Activated CD8-positive, alpha-beta T cell treated with anti-CD3 and anti-CD28 coated beads for 36 hours (primary cell): ENCODE measurements at regions not wholly inside any gene's neighbourhood (a gene's known extent, or its start where the extent isn't known, plus 50 kb on each side); places are given as distances from the start of the nearest gene placed in this dataset.

Experiments used
- ATAC-seq: fragments of 200-7000 bp; cut with Tn5 transposase; one replicate; pipeline ENCODE4 v1.10.0; 2021; ENCODE audit warnings: mild to moderate bottlenecking, moderate library complexity
- CTCF ChIA-PET: fragments of 350-600 bp; sonication (Branson Sonifier 250); formaldehyde crosslinking; loops from one replicate; lab custom pipeline; 2021; ENCODE audit warnings: antibody characterized with exemption; lab: Charles Lee
- POLR2A ChIA-PET: fragments of 350-600 bp; sonication (Branson Sonifier 250); formaldehyde crosslinking; loops from one replicate; lab custom pipeline; 2021; ENCODE audit warnings: antibody characterized with exemption; lab: Charles Lee
- DNase-seq: peaks from one replicate; pipeline ENCODE4 v3.0.0-alpha.2; 2020
- H3K27ac Mint-ChIP-seq: one replicate; pipeline ENCODE4 v1.8.0; 2021; ENCODE audit warnings: mild to moderate bottlenecking, mixed read lengths
- H3K27me3 Mint-ChIP-seq: one replicate; pipeline ENCODE4 v1.8.0; 2021; ENCODE audit warnings: mixed read lengths
- H3K36me3 Mint-ChIP-seq: one replicate; pipeline ENCODE4 v1.8.0; 2021; ENCODE audit warnings: low read depth, mixed read lengths
- H3K4me1 Mint-ChIP-seq: one replicate; pipeline ENCODE4 v1.8.0; 2021; ENCODE audit warnings: low read depth, mixed read lengths
- H3K4me3 Mint-ChIP-seq: one replicate; pipeline ENCODE4 v1.8.0; 2021; ENCODE audit warnings: mild to moderate bottlenecking, moderate library complexity, mixed read lengths
- H3K9me3 Mint-ChIP-seq: one replicate; pipeline ENCODE4 v1.8.0; 2021; ENCODE audit warnings: mixed read lengths
- CTCF ChIP-seq: fragments of 200-600 bp; IDR thresholded peaks from one replicate; pipeline ENCODE4 v1.8.0; 2022; ENCODE audit warnings: antibody characterized with exemption, mild to moderate bottlenecking
- intact Hi-C: fragments of 100-400 bp; cut with micrococcal nuclease; formaldehyde crosslinking; loops from one replicate; pipeline ENCODE4 v1.10.0; 2022

GRCh38 chr14:34254031-34254430 lies 208.0 kb downstream of the SPTSSA start:
- no peak overlapping the region for H3K27ac Mint-ChIP-seq
- DNase-seq (no peak), ATAC-seq (no peak)
- no peak for TF ChIP-seq CTCF
- no peaks in the 10 kb centered on the region for H3K9me3 Mint-ChIP-seq
- intact Hi-C loops = no loop called here
- H3K4me1 Mint-ChIP-seq = no peaks in the 10 kb centered on the region
- no peaks in the 10 kb centered on the region for H3K36me3 Mint-ChIP-seq
- peaks cover 7% of the 10 kb centered on the region for H3K27me3 Mint-ChIP-seq
- H3K4me3 Mint-ChIP-seq = no peak overlapping the region
- ChIA-PET CTCF (no interaction called here), POLR2A (no interaction called here)

- Mint-ChIP-seq H3K4me3 (no peak overlapping the region), H3K36me3 (no peaks in the 10 kb centered on the region), H3K27me3 (peaks cover 7% of the 10 kb centered on the region), H3K27ac (no peak overlapping the region), H3K4me1 (no peaks in the 10 kb centered on the region), H3K9me3 (no peaks in the 10 kb centered on the region)
- POLR2A ChIA-PET = no interaction called here
- CTCF ChIA-PET = no interaction called here
- ATAC-seq = no peak
- intact Hi-C loops = no loop called here
- no peak for TF ChIP-seq CTCF
- DNase-seq = no peak
These were observed 209.8 kb downstream of the SPTSSA start for GRCh38 chr14:34252227-34252626.

GRCh38 chr14:34251662-34252061 lies 210.4 kb downstream of the SPTSSA start:
- Mint-ChIP-seq H3K36me3 (no peaks in the 10 kb centered on the region), H3K4me1 (no peaks in the 10 kb centered on the region), H3K9me3 (no peaks in the 10 kb centered on the region), H3K4me3 (no peak overlapping the region), H3K27ac (no peak overlapping the region), H3K27me3 (peaks cover 6% of the 10 kb centered on the region)
- intact Hi-C loops = no loop called here
- CTCF ChIA-PET = no interaction called here
- POLR2A ChIA-PET = no interaction called here
- DNase-seq = no peak
- ATAC-seq = no peak
- TF ChIP-seq CTCF = no peak

- TF ChIP-seq CTCF = no peak
- peaks cover 10% of the 10 kb centered on the region for H3K27me3 Mint-ChIP-seq
- CTCF ChIA-PET = no interaction called here
- no peaks in the 10 kb centered on the region for H3K4me1 Mint-ChIP-seq
- POLR2A ChIA-PET = no interaction called here
- ATAC-seq = no peak
- H3K36me3 Mint-ChIP-seq = no peaks in the 10 kb centered on the region
- DNase-seq = no peak
- no peaks in the 10 kb centered on the region for H3K9me3 Mint-ChIP-seq
- intact Hi-C loops = no loop called here
- no peak overlapping the region for H3K27ac Mint-ChIP-seq
- no peak overlapping the region for H3K4me3 Mint-ChIP-seq
These were observed 211.1 kb downstream of the SPTSSA start for GRCh38 chr14:34250959-34251358.

GRCh38 chr14:34247605-34248004 lies 214.4 kb downstream of the SPTSSA start:
- intact Hi-C loops = no loop called here
- DNase-seq = no peak
- ChIA-PET POLR2A (no interaction called here), CTCF (interaction anchor here (1.1 to 1.5 kb wide), 3 partner anchors 11 to 76 kb away, joined by 3 to 5 read pairs (median 4); no protein-coding TSS in a partner anchor)
- no peak for TF ChIP-seq CTCF
- H3K4me3 Mint-ChIP-seq = no peak overlapping the region
- no peaks in the 10 kb centered on the region for H3K36me3 Mint-ChIP-seq
- no peaks in the 10 kb centered on the region for H3K9me3 Mint-ChIP-seq
- ATAC-seq = no peak
- no peaks in the 10 kb centered on the region for H3K4me1 Mint-ChIP-seq
- H3K27me3 Mint-ChIP-seq = peaks cover 13% of the 10 kb centered on the region
- H3K27ac Mint-ChIP-seq = no peak overlapping the region
